ENCODE measurements at regions not wholly inside any gene's neighbourhood (a gene's known extent, or its start where the extent isn't known, plus 50 kb on each side); places are given as distances from the start of the nearest gene placed in this dataset.

DNA sequence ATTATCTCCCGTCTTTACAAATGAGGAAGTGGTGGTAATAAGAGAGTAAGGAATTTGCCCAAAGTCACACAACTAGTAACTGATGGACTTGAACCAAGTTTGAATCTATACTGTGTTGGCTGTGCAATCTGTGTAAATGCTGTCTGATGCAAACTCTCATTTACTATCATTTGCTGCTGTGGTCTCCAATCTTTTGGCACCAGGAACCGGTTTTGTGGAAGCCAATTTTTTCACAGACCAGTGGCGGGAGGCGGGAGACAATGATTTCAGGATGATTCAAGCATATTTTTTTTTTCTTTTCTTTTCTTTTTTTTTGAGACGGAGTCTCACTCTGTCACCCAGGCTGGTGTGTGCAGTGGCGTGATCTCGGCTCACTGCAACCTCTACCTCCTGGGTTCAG lies 450.0 kb upstream of the FZD8 start:
- no peaks in the 10 kb centered on the region for H3K9me3 ChIP-seq (ENCODE audit: low read depth, low read length, poor library complexity, severe bottlenecking)
- no peaks in the 10 kb centered on the region for H3K36me3 ChIP-seq (ENCODE audit: insufficient read depth, low read length, poor library complexity, severe bottlenecking)
- POLR2A ChIA-PET (ENCODE audit: low non-redundant PET), result no interaction called here
- intact Hi-C loops (cut with micrococcal nuclease; ENCODE audit: unreplicated experiment), result no loop called here
- H3K27me3 ChIP-seq (replicated peaks; ENCODE audit: insufficient read depth, low read depth, low read length, poor library complexity), result no peaks in the 10 kb centered on the region
- BruUV-seq (replicated peaks), result no TSS peak
- H3K27ac ChIP-seq (ENCODE audit: low read depth, low read length, poor library complexity, severe bottlenecking), result no peak overlapping the region
- H3K4me3 ChIP-seq (ENCODE audit: low read depth, low read length, poor library complexity, severe bottlenecking), result no peak overlapping the region
- CTCF ChIA-PET, result no interaction called here
- no peak for DNase-seq (ENCODE audit: low spot score)
- TF ChIP-seq CTCF (conservative IDR thresholded peaks at IDR 0.05; ENCODE audit: low read depth, low read length), result no peak
- no peak for TF ChIP-seq EZH2 (IDR thresholded peaks at IDR 0.05; ENCODE audit: borderline replicate concordance, low read depth, low read length, poor library complexity, severe bottlenecking)
- no peaks in the 10 kb centered on the region for H3K4me1 ChIP-seq (ENCODE audit: insufficient read depth, low read length, poor library complexity, severe bottlenecking)

GRCh38 chr10:36091007-36091406 lies 448.9 kb upstream of the FZD8 start:
- CTCF ChIA-PET, result no interaction called here
- H3K27me3 ChIP-seq (replicated peaks; ENCODE audit: insufficient read depth, low read depth, low read length, poor library complexity), result no peaks in the 10 kb centered on the region
- intact Hi-C loops (cut with micrococcal nuclease; ENCODE audit: unreplicated experiment), result no loop called here
- no peak overlapping the region for H3K27ac ChIP-seq (ENCODE audit: low read depth, low read length, poor library complexity, severe bottlenecking)
- no TSS peak for BruUV-seq (replicated peaks)
- H3K4me3 ChIP-seq (ENCODE audit: low read depth, low read length, poor library complexity, severe bottlenecking), result no peak overlapping the region
- TF ChIP-seq EZH2 (IDR thresholded peaks at IDR 0.05; ENCODE audit: borderline replicate concordance, low read depth, low read length, poor library complexity, severe bottlenecking), result no peak
- TF ChIP-seq CTCF (conservative IDR thresholded peaks at IDR 0.05; ENCODE audit: low read depth, low read length), result no peak
- no peaks in the 10 kb centered on the region for H3K9me3 ChIP-seq (ENCODE audit: low read depth, low read length, poor library complexity, severe bottlenecking)
- H3K4me1 ChIP-seq (ENCODE audit: insufficient read depth, low read length, poor library complexity, severe bottlenecking), result no peaks in the 10 kb centered on the region
- H3K36me3 ChIP-seq (ENCODE audit: insufficient read depth, low read length, poor library complexity, severe bottlenecking), result no peaks in the 10 kb centered on the region
- POLR2A ChIA-PET (ENCODE audit: low non-redundant PET), result no interaction called here
- no peak for DNase-seq (ENCODE audit: low spot score)

GRCh38 chr10:36089790-36090440 lies 447.8 kb upstream of the FZD8 start:
- POLR2A ChIA-PET (ENCODE audit: low non-redundant PET), result no interaction called here
- no peak for DNase-seq (ENCODE audit: low spot score)
- Histone ChIP-seq H3K4me1 (ENCODE audit: insufficient read depth, low read length, poor library complexity, severe bottlenecking) (no peaks in the 10 kb centered on the region), H3K4me3 (ENCODE audit: low read depth, low read length, poor library complexity, severe bottlenecking) (no peak overlapping the region), H3K27ac (ENCODE audit: low read depth, low read length, poor library complexity, severe bottlenecking) (no peak overlapping the region), H3K27me3 (replicated peaks; ENCODE audit: insufficient read depth, low read depth, low read length, poor library complexity) (no peaks in the 10 kb centered on the region), H3K9me3 (ENCODE audit: low read depth, low read length, poor library complexity, severe bottlenecking) (no peaks in the 10 kb centered on the region), H3K36me3 (ENCODE audit: insufficient read depth, low read length, poor library complexity, severe bottlenecking) (no peaks in the 10 kb centered on the region)
- no peak for TF ChIP-seq EZH2 (IDR thresholded peaks at IDR 0.05; ENCODE audit: borderline replicate concordance, low read depth, low read length, poor library complexity, severe bottlenecking)
- TF ChIP-seq CTCF (conservative IDR thresholded peaks at IDR 0.05; ENCODE audit: low read depth, low read length), result no peak
- no TSS peak for BruUV-seq (replicated peaks)
- CTCF ChIA-PET, result no interaction called here
- intact Hi-C loops (cut with micrococcal nuclease; ENCODE audit: unreplicated experiment), result no loop called here

Data from A673 (cell line).